ENCODE measurements at regions not wholly inside any gene's neighbourhood (a gene's known extent, or its start where the extent isn't known, plus 50 kb on each side); places are given as distances from the start of the nearest gene placed in this dataset.
"Not testable (repeated sequence)": the region's sequence is repeated elsewhere in the genome, so short reads cannot be mapped to it uniquely, and the experiment has no call there.

- Histone ChIP-seq H3K9me3 (ENCODE audit: low read depth) (no peaks in the 10 kb centered on the region), H3K79me2 (no peaks in the 10 kb centered on the region), H3K36me3 (replicated peaks; ENCODE audit: insufficient read depth, low read depth) (no peaks in the 10 kb centered on the region), H2AFZ (no peak overlapping the region), H3K27ac (no peak overlapping the region), H3K27me3 (no peaks in the 10 kb centered on the region), H3K4me2 (no peak overlapping the region), H3K9me2 (replicated peaks; ENCODE audit: insufficient read depth) (no peaks in the 10 kb centered on the region), H3K4me1 (ENCODE audit: insufficient read depth) (peaks cover 7% of the 10 kb centered on the region), H4K20me1 (ENCODE audit: insufficient read depth, poor library complexity, severe bottlenecking) (no peaks in the 10 kb centered on the region), H3K4me3 (no peak overlapping the region)
- DNase-seq (ENCODE audit: low spot score), result no peak
- 0% methylated on average over 1 of the region's 2 CpGs for WGBS (ENCODE audit: low lambda C conversion rate, missing lambda C conversion rate)
- TF ChIP-seq CTCF (IDR thresholded peaks at IDR 0.05; ENCODE audit: poor library complexity), result no peak
- no peak for TF ChIP-seq EZH2phosphoT487 (IDR thresholded peaks at IDR 0.05; ENCODE audit: low read depth, severe bottlenecking, unreplicated experiment)
- TF ChIP-seq EZH2 (IDR thresholded peaks at IDR 0.05; ENCODE audit: borderline replicate concordance), result no peak
Observed at GRCh38 chr13:44651209-44651608, 75.1 kb upstream of the TSC22D1 start.

- H3K9me3 ChIP-seq (ENCODE audit: low read depth), result no peaks in the 10 kb centered on the region
- no peaks in the 10 kb centered on the region for H3K27me3 ChIP-seq
- H4K20me1 ChIP-seq (ENCODE audit: insufficient read depth, poor library complexity, severe bottlenecking), result no peaks in the 10 kb centered on the region
- no peak overlapping the region for H3K4me3 ChIP-seq
- no peaks in the 10 kb centered on the region for H3K9me2 ChIP-seq (replicated peaks; ENCODE audit: insufficient read depth)
- peaks cover 7% of the 10 kb centered on the region for H3K4me1 ChIP-seq (ENCODE audit: insufficient read depth)
- no peak for DNase-seq (ENCODE audit: low spot score)
- no peak for TF ChIP-seq EZH2phosphoT487 (IDR thresholded peaks at IDR 0.05; ENCODE audit: low read depth, severe bottlenecking, unreplicated experiment)
- H2AFZ ChIP-seq, result no peak overlapping the region
- no peaks in the 10 kb centered on the region for H3K79me2 ChIP-seq
- no peak overlapping the region for H3K27ac ChIP-seq
- H3K36me3 ChIP-seq (replicated peaks; ENCODE audit: insufficient read depth, low read depth), result no peaks in the 10 kb centered on the region
- no peak overlapping the region for H3K4me2 ChIP-seq
Observed at GRCh38 chr13:44649834-44650233, 73.7 kb upstream of the TSC22D1 start.

GRCh38 chr13:44649104-44649428 lies 72.9 kb upstream of the TSC22D1 start:
- DNase-seq (ENCODE audit: low spot score), result no peak
- H3K4me2 ChIP-seq, result no peak overlapping the region
- no peaks in the 10 kb centered on the region for H3K27me3 ChIP-seq
- no peak overlapping the region for H3K27ac ChIP-seq
- H2AFZ ChIP-seq, result no peak overlapping the region
- H3K9me2 ChIP-seq (replicated peaks; ENCODE audit: insufficient read depth), result no peaks in the 10 kb centered on the region
- no peaks in the 10 kb centered on the region for H3K79me2 ChIP-seq
- no peak overlapping the region for H3K4me3 ChIP-seq
- no peaks in the 10 kb centered on the region for H3K36me3 ChIP-seq (replicated peaks; ENCODE audit: insufficient read depth, low read depth)
- H3K4me1 ChIP-seq (ENCODE audit: insufficient read depth), result peaks cover 7% of the 10 kb centered on the region
- H4K20me1 ChIP-seq (ENCODE audit: insufficient read depth, poor library complexity, severe bottlenecking), result no peaks in the 10 kb centered on the region
- 59% methylated on average over 3 of the region's 3 CpGs for WGBS (ENCODE audit: low lambda C conversion rate, missing lambda C conversion rate)
- H3K9me3 ChIP-seq (ENCODE audit: low read depth), result no peaks in the 10 kb centered on the region
- TF ChIP-seq EZH2phosphoT487 (IDR thresholded peaks at IDR 0.05; ENCODE audit: low read depth, severe bottlenecking, unreplicated experiment), result no peak
- no peak for TF ChIP-seq EZH2 (IDR thresholded peaks at IDR 0.05; ENCODE audit: borderline replicate concordance)
- no peak for TF ChIP-seq CTCF (IDR thresholded peaks at IDR 0.05; ENCODE audit: poor library complexity)

- Histone ChIP-seq H3K36me3 (replicated peaks; ENCODE audit: insufficient read depth, low read depth) (no peaks in the 10 kb centered on the region), H3K9me3 (ENCODE audit: low read depth) (no peaks in the 10 kb centered on the region), H3K4me3 (no peak overlapping the region), H3K79me2 (no peaks in the 10 kb centered on the region), H3K9me2 (replicated peaks; ENCODE audit: insufficient read depth) (no peaks in the 10 kb centered on the region), H2AFZ (no peak overlapping the region), H3K27me3 (no peaks in the 10 kb centered on the region), H3K4me1 (ENCODE audit: insufficient read depth) (peaks cover 7% of the 10 kb centered on the region), H3K4me2 (no peak overlapping the region), H4K20me1 (ENCODE audit: insufficient read depth, poor library complexity, severe bottlenecking) (no peaks in the 10 kb centered on the region), H3K27ac (no peak overlapping the region)
- WGBS (ENCODE audit: low lambda C conversion rate, missing lambda C conversion rate), result 58% methylated on average over 2 of the region's 2 CpGs
- DNase-seq (ENCODE audit: low spot score), result peak; percentile 16
- no peak for TF ChIP-seq EZH2phosphoT487 (IDR thresholded peaks at IDR 0.05; ENCODE audit: low read depth, severe bottlenecking, unreplicated experiment)
- peak; percentile 37 for TF ChIP-seq CTCF (IDR thresholded peaks at IDR 0.05; ENCODE audit: poor library complexity)
- TF ChIP-seq EZH2 (IDR thresholded peaks at IDR 0.05; ENCODE audit: borderline replicate concordance), result no peak
Observed at GRCh38 chr13:44648392-44649103, 72.4 kb upstream of the TSC22D1 start.

GRCh38 chr13:44647560-44647959 lies 71.4 kb upstream of the TSC22D1 start:
- not testable (repeated sequence) for H3K9me2 ChIP-seq (replicated peaks; ENCODE audit: insufficient read depth); DNase-seq (ENCODE audit: low spot score); H3K27me3 ChIP-seq; H3K4me1 ChIP-seq (ENCODE audit: insufficient read depth); H3K79me2 ChIP-seq; H4K20me1 ChIP-seq (ENCODE audit: insufficient read depth, poor library complexity, severe bottlenecking); H3K4me3 ChIP-seq; H3K4me2 ChIP-seq; H3K9me3 ChIP-seq (ENCODE audit: low read depth); H3K36me3 ChIP-seq (replicated peaks; ENCODE audit: insufficient read depth, low read depth); H2AFZ ChIP-seq; H3K27ac ChIP-seq
- WGBS (ENCODE audit: low lambda C conversion rate, missing lambda C conversion rate), result 91% methylated on average over 1 of the region's 1 CpG
